Pancreas (tissue), 10 donors: ENCODE measurements at regions not wholly inside any gene's neighbourhood (a gene's known extent, or its start where the extent isn't known, plus 50 kb on each side); places are given as distances from the start of the nearest gene placed in this dataset.

Experiments used
- ATAC-seq, 4 donors: fragments of 200-7000 bp; cut with Tn5 transposase; one replicate each; pipeline versions ENCODE4 v1.8.0 to v1.9.1; 2020; ENCODE audit warnings: mild to moderate bottlenecking in 4 of 4, moderate library complexity in 4 of 4
- DNase-seq, 6 donors: peaks; one replicate each; pipeline ENCODE4 v3.0.0-alpha.2; 2020
- FAIRE-seq: peaks from 2 replicates; lab custom pipeline; 2012; peaks lifted over from hg19 to GRCh38; lab: Jason Lieb, UNC
- H3K27ac ChIP-seq, 4 donors: fragments of 200-600 bp; sonication (generic); 1 replicate in 3 of 4; 2 replicates in 1 of 4; pipeline versions ENCODE4 v1.5.0 to v1.8.0; 2020
- H3K27me3 ChIP-seq, 4 donors: fragments of 200-600 bp; one replicate each; pipeline ENCODE4 v1.8.0; 2021
- H3K36me3 ChIP-seq, 3 donors: fragments of 200-600 bp; sonication (generic) in 1 of 3; one replicate each; pipeline versions ENCODE4 v1.5.0 to v1.8.0; 2020 to 2021
- H3K4me1 ChIP-seq, 3 donors: fragments of 200-600 bp; one replicate each; pipeline ENCODE4 v1.8.0; 2021
- H3K4me3 ChIP-seq, 4 donors: fragments of 200-600 bp; sonication (generic) in 2 of 4; one replicate each; pipeline versions ENCODE4 v1.5.0 to v1.8.0; 2020 to 2021
- H3K9me3 ChIP-seq, 4 donors: fragments of 200-600 bp; one replicate each; pipeline ENCODE4 v1.8.0; 2021
- WGBS, 2 donors: extraction: QIAGEN DNeasy Blood & Tissue Kit; methylation state at CpG; one replicate each; pipeline ENCODE4 v1.1.7; 2013; 5-methylcytosine and 5-hydroxymethylcytosine counted together
- intact Hi-C, 3 donors: fragments of 100-400 bp; cut with DNase I; formaldehyde crosslinking; loops; one replicate each; pipeline versions ENCODE4 v1.11.1 to v1.14.2; 2022
- TF ChIP-seq, protein P1 (sequence below), 4 donors: fragments of 200-600 bp; sonication (generic) in 3 of 4; IDR thresholded peaks; one replicate each; pipeline versions ENCODE4 v1.5.0 to v1.8.0; 2021; ENCODE audit warnings: antibody characterized with exemption in 4 of 4
- donor health status: healthy with polysubstance abuse.
- donor health status: DM: no; HTN: no; CAD: no; lungs with moderate emphysema.
- donor health status: DM: no; HTN: no; CAD: no.
- donor health status: control.
- donor health status: control.
- donor health status: Bipolar disorder and iron deficiency.
- donor health status: DM: yes; HTN: yes; CAD: no.
- donor health status: DM: no; HTN: no; CAD: no.
- donor health status: DM: no; HTN: no; CAD: no.
- donor health status: DM: yes; HTN: yes; CAD: no.

DNA sequence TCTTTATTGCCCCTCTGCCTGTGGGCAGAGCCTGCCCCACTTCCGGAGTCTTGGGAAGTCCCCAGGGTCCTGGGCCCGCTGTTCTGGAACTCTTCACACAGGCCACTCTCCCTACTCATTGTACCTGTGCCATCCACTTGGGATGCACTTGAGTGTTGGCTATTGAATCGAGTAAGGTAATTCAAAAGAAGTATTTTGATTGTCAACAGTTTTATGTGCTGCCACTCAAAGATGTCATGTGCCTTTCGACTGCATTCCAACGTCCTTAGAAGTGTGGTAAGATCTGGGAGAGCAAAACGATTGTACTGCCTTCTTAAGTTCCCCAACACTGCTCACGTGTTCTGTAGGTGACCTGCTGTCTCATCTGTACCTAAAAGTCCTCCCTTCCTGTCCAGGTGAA lies 77.0 kb upstream of the SMIM21 start:
- no peak for ATAC-seq

DNA sequence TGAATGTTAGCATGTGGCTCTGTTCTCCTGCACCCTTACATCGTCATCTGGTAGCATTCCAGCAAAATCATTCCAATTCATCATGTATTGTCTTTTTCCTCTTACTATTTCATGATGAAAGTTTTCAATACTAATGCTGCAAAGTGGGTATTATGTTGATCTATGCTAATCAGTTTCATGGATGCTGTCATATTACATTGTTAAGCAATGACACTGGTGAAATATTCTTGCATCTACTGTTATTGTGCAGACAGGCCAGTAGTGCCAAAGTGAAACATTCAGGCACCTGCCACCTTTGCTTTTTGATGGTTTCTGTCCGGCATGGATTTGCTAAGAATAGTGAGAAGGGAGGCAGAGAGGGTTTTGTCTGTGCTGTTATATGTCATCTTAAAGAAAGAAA lies 76.1 kb upstream of the SMIM21 start:
- FAIRE-seq, result no peak
- Histone ChIP-seq H3K4me1 (no peaks in the 10 kb centered on the region), H3K36me3 (no peaks in the 10 kb centered on the region), H3K4me3 (no peak overlapping the region), H3K27me3 (no peaks in the 10 kb centered on the region), H3K9me3 (no peaks in the 10 kb centered on the region), H3K27ac (no peak overlapping the region)
- no peak for ATAC-seq
- intact Hi-C loops, result no loop called here
- WGBS, 2 donors, result 62 to 68% methylated on average over 2 of the region's 2 CpGs
- TF ChIP-seq, protein P1, sequence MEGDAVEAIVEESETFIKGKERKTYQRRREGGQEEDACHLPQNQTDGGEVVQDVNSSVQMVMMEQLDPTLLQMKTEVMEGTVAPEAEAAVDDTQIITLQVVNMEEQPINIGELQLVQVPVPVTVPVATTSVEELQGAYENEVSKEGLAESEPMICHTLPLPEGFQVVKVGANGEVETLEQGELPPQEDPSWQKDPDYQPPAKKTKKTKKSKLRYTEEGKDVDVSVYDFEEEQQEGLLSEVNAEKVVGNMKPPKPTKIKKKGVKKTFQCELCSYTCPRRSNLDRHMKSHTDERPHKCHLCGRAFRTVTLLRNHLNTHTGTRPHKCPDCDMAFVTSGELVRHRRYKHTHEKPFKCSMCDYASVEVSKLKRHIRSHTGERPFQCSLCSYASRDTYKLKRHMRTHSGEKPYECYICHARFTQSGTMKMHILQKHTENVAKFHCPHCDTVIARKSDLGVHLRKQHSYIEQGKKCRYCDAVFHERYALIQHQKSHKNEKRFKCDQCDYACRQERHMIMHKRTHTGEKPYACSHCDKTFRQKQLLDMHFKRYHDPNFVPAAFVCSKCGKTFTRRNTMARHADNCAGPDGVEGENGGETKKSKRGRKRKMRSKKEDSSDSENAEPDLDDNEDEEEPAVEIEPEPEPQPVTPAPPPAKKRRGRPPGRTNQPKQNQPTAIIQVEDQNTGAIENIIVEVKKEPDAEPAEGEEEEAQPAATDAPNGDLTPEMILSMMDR (IDR thresholded peaks at IDR 0.05), result no peak
- DNase-seq, result no peak

More for the DNA sequence above, 77.0 kb upstream of the SMIM21 start:
- FAIRE-seq (no peak), DNase-seq (no peak)
- Histone ChIP-seq H3K27me3 (no peaks in the 10 kb centered on the region), H3K4me1 (no peaks in the 10 kb centered on the region), H3K9me3 (no peaks in the 10 kb centered on the region), H3K27ac (no peak overlapping the region), H3K4me3 (no peak overlapping the region), H3K36me3 (no peaks in the 10 kb centered on the region)
- intact Hi-C loops, result no loop called here
- TF ChIP-seq, protein P1 (IDR thresholded peaks at IDR 0.05), result no peak
- 59 to 79% methylated on average over 7 of the region's 7 CpGs for WGBS, 2 donors

DNA sequence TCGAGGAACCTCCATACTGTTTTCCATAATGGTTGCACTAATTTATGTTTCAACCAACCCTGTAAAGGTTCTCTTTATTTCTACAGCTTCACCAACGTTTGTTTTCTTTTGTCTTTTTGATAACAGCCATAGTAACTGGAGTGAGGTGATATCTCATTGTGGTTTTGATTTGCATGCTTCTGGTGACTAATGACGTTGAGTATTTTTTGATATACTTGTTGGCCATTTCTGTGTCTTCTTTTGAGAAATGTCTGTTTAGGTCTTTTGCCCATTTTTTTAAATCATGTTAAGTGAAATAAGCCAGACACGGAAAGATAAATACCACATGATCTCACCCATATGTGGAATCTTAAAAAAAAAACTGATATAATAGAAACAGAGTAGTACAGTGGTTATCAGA lies 74.8 kb upstream of the SMIM21 start:
- FAIRE-seq, result no peak
- Histone ChIP-seq H3K27ac (no peak overlapping the region), H3K36me3 (no peaks in the 10 kb centered on the region), H3K4me1 (no peaks in the 10 kb centered on the region), H3K4me3 (no peak overlapping the region), H3K27me3 (no peaks in the 10 kb centered on the region), H3K9me3 (no peaks in the 10 kb centered on the region)
- intact Hi-C loops, result no loop called here
- WGBS, 2 donors, result 50 to 65% methylated on average over 4 of the region's 4 CpGs
- no peak for DNase-seq
- no peak for ATAC-seq
- TF ChIP-seq, protein P1 (IDR thresholded peaks at IDR 0.05), result no peak

DNA sequence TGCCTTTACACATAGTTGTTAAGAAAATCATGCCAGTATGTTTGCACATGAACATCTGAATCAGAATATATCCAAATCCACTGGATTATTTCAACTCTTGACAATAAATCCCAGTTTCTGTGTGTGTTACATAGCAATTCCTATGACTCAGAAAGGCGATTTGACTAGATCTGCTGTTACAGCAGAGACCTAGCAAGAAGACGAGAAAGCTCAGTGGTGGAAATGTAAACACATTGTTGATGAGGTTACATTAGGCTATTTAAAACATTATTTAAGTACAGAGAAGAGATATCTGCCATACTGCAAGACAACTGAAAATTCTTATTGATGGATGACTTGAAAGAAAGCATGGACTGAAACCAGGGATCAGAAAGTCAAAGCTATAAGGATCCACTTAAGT lies 73.0 kb upstream of the SMIM21 start:
- 56 to 75% methylated on average over 2 of the region's 2 CpGs for WGBS, 2 donors
- DNase-seq, result no peak
- intact Hi-C loops, result no loop called here
- FAIRE-seq, result no peak
- TF ChIP-seq, protein P1 (IDR thresholded peaks at IDR 0.05), result no peak
- Histone ChIP-seq H3K4me3 (no peak overlapping the region), H3K36me3 (no peaks in the 10 kb centered on the region), H3K9me3 (no peaks in the 10 kb centered on the region), H3K27me3 (no peaks in the 10 kb centered on the region), H3K27ac (no peak overlapping the region), H3K4me1 (no peaks in the 10 kb centered on the region)
- ATAC-seq, result no peak

DNA sequence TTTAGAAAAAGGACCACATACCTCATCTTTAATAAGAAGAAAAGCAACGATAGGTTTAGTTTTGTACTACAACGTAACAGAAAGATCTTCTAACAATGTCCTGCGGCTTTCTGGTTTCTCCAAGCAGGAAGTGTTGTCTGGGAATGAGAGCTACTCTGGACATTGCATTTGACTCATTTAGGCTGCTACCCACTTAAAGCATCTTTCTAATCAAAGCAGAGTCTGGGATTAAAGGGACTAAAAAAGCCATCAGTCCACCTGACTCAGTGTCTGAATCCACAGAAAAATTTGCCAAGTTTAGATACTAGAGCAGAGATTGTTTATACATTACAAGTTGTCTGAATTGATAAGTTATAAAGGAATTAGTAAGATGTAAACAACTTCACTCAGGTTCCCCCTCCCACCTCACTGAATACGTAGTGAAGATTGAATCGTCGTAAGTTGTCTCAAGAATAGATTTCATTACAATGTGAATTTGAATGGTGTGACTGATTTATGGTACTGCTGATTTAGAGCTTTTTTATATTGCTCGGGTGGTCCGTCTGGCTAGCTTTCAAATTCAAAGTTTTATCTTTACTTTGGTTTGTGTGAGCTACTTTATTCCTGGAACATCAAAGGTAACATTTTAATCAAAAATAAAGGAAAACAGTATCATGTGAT lies 70.2 kb upstream of the SMIM21 start:
- whole genome bisulfite sequencing, 2 donors, result 38 to 54% methylated on average over 8 of the region's 8 CpGs
- FAIRE-seq (no peak), ATAC-seq (no peak), DNase-seq (no peak)
- Histone ChIP-seq H3K4me3 (no peak overlapping the region), H3K27ac (no peak overlapping the region), H3K4me1 (no peaks in the 10 kb centered on the region), H3K36me3 (no peaks in the 10 kb centered on the region), H3K27me3 (no peaks in the 10 kb centered on the region), H3K9me3 (no peaks in the 10 kb centered on the region)
- TF ChIP-seq, protein P1 (IDR thresholded peaks at IDR 0.05), result no peak
- intact Hi-C loops, result no loop called here
